Hepatocyte (in vitro differentiated cells): ENCODE measurements at regions not wholly inside any gene's neighbourhood (a gene's known extent, or its start where the extent isn't known, plus 50 kb on each side); places are given as distances from the start of the nearest gene placed in this dataset.

Experiments used
- CTCF ChIP-seq: fragments of 200-600 bp; sonication (generic); IDR thresholded peaks from 2 replicates; pipeline ENCODE4 v1.5.1; 2016; ENCODE audit warnings: antibody characterized with exemption, mild to moderate bottlenecking; ENCODE audit not compliant: poor library complexity
- EZH2 ChIP-seq: fragments of 200-600 bp; sonication (generic); IDR thresholded peaks from 2 replicates; pipeline ENCODE4 v1.6.1; 2016; ENCODE audit warnings: antibody characterized with exemption, mild to moderate bottlenecking, borderline replicate concordance

- TF ChIP-seq EZH2 (no peak), CTCF (no peak)
Observed at GRCh38 chr16:5556158-5556810, 458.7 kb upstream of the EEF2KMT start.
